ENCODE measurements at regions not wholly inside any gene's neighbourhood (a gene's known extent, or its start where the extent isn't known, plus 50 kb on each side); places are given as distances from the start of the nearest gene placed in this dataset.

DNA sequence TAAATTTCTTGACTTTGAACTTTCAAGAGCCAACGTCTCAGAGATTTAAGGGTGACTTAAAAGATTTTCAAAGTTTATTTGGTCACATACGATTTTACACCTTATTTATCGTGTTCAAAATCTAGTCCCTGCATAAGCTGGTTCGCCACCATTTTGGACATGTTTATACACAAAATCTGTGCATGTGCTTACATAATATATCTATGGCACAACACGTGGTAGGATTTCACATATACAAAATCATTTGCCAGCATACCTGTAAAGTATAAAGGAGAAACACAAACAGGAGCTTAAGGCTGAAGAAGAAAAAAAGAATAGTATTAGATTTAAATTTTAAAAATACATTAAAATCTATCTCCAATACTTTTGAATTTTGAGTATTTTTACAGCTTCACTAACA, 190.0 kb upstream of the KYNU start:
- TF ChIP-seq, protein P1, sequence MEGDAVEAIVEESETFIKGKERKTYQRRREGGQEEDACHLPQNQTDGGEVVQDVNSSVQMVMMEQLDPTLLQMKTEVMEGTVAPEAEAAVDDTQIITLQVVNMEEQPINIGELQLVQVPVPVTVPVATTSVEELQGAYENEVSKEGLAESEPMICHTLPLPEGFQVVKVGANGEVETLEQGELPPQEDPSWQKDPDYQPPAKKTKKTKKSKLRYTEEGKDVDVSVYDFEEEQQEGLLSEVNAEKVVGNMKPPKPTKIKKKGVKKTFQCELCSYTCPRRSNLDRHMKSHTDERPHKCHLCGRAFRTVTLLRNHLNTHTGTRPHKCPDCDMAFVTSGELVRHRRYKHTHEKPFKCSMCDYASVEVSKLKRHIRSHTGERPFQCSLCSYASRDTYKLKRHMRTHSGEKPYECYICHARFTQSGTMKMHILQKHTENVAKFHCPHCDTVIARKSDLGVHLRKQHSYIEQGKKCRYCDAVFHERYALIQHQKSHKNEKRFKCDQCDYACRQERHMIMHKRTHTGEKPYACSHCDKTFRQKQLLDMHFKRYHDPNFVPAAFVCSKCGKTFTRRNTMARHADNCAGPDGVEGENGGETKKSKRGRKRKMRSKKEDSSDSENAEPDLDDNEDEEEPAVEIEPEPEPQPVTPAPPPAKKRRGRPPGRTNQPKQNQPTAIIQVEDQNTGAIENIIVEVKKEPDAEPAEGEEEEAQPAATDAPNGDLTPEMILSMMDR (IDR thresholded peaks at IDR 0.05) = no peak
- no peak for TF ChIP-seq POLR2A (IDR thresholded peaks at IDR 0.05)
